ENCODE measurements at regions not wholly inside any gene's neighbourhood (a gene's known extent, or its start where the extent isn't known, plus 50 kb on each side); places are given as distances from the start of the nearest gene placed in this dataset.

GRCh38 chr13:84684048-84684662 lies 801.9 kb upstream of the SLITRK1 start:
- TF ChIP-seq POLR2AphosphoS5 (IDR thresholded peaks at IDR 0.05; ENCODE audit: borderline replicate concordance, low read depth, low read length): no peak
- no peak for TF ChIP-seq EZH2 (IDR thresholded peaks at IDR 0.05)
